OCI-LY1 (cell line): ENCODE measurements at regions not wholly inside any gene's neighbourhood (a gene's known extent, or its start where the extent isn't known, plus 50 kb on each side); places are given as distances from the start of the nearest gene placed in this dataset.

ENCODE experiments used
- H2AFZ ChIP-seq: fragments of 200-600 bp; sonication (generic), shearing (Covaris generic); 2 replicates; pipeline ENCODE4 v1.6.0; 2014; ENCODE audit warnings: antibody characterized with exemption, mild to moderate bottlenecking, low read length
- H3F3A ChIP-seq: fragments of 200-600 bp; sonication (generic), shearing (Covaris generic); 2 replicates; pipeline ENCODE4 v1.6.0; 2014; ENCODE audit warnings: mild to moderate bottlenecking, antibody characterized with exemption, low read length, moderate library complexity; ENCODE audit not compliant: insufficient read depth
- H3K27ac ChIP-seq: fragments of 200-600 bp; sonication (generic); 2 replicates; pipeline ENCODE4 v1.5.1; 2014; ENCODE audit warnings: low read length, mixed run types, mild to moderate bottlenecking, low read depth; ENCODE audit not compliant: poor library complexity, severe bottlenecking
- H3K27me3 ChIP-seq: fragments of 200-600 bp; sonication (generic); 2 replicates; pipeline ENCODE4 v1.6.0; 2014; ENCODE audit warnings: antibody characterized with exemption, mild to moderate bottlenecking, low read length, moderate library complexity; ENCODE audit not compliant: insufficient read depth
- H3K36me3 ChIP-seq: fragments of 200-600 bp; sonication (generic); 2 replicates; pipeline ENCODE4 v1.6.1; 2014; ENCODE audit warnings: mild to moderate bottlenecking, antibody characterized with exemption, low read length, moderate library complexity, mixed read lengths; ENCODE audit not compliant: insufficient read depth
- H3K4me1 ChIP-seq: fragments of 200-600 bp; sonication (generic); 2 replicates; pipeline ENCODE4 v1.5.1; 2014; ENCODE audit warnings: mild to moderate bottlenecking, low read length, moderate library complexity; ENCODE audit not compliant: insufficient read depth, severe bottlenecking
- H3K4me2 ChIP-seq: fragments of 200-600 bp; sonication (generic), shearing (Covaris generic); 2 replicates; pipeline ENCODE4 v1.6.1; 2014; ENCODE audit warnings: low read length
- H3K4me3 ChIP-seq: fragments of 200-600 bp; sonication (generic); 2 replicates; pipeline ENCODE4 v1.5.1; 2014; ENCODE audit warnings: low read length, low read depth, mild to moderate bottlenecking, mixed read lengths; ENCODE audit not compliant: poor library complexity, severe bottlenecking
- H3K79me2 ChIP-seq: fragments of 200-600 bp; shearing (Covaris generic); 2 replicates; pipeline ENCODE4 v1.6.1; 2016; ENCODE audit warnings: mixed run types, low read length, mixed read lengths; ENCODE audit not compliant: insufficient read depth
- H3K9ac ChIP-seq: fragments of 200-600 bp; sonication (generic), shearing (Covaris generic); 2 replicates; pipeline ENCODE4 v1.6.1; 2014; ENCODE audit warnings: mild to moderate bottlenecking, low read length, mixed read lengths
- H3K9me2 ChIP-seq: fragments of 200-600 bp; sonication (generic), shearing (Covaris generic); 2 replicates; pipeline ENCODE4 v1.6.1; 2014; ENCODE audit warnings: low read depth, mild to moderate bottlenecking, low read length, mixed read lengths
- H3K9me3 ChIP-seq: fragments of 200-600 bp; shearing (Covaris generic); 2 replicates; pipeline ENCODE4 v1.6.1; 2014; ENCODE audit warnings: low read length, mixed read lengths
- H4K20me1 ChIP-seq: fragments of 200-600 bp; sonication (generic), shearing (Covaris generic); 2 replicates; pipeline ENCODE4 v1.6.0; 2016; ENCODE audit warnings: mild to moderate bottlenecking, low read length; ENCODE audit not compliant: insufficient read depth
- EZH2 ChIP-seq: fragments of 200-600 bp; sonication (generic), shearing (Covaris generic); IDR thresholded peaks from 2 replicates; pipeline ENCODE4 v1.8.0; 2017; ENCODE audit warnings: borderline replicate concordance, mixed run types, mild to moderate bottlenecking, antibody characterized with exemption, low read length, moderate library complexity, mixed read lengths
- TF ChIP-seq, protein P1 (sequence below): fragments of 200-600 bp; sonication (generic), shearing (Covaris generic); IDR thresholded peaks from 2 replicates; pipeline ENCODE4 v1.5.1; 2017; ENCODE audit warnings: mild to moderate bottlenecking, antibody characterized with exemption, low read length, moderate library complexity, mixed read lengths

DNA sequence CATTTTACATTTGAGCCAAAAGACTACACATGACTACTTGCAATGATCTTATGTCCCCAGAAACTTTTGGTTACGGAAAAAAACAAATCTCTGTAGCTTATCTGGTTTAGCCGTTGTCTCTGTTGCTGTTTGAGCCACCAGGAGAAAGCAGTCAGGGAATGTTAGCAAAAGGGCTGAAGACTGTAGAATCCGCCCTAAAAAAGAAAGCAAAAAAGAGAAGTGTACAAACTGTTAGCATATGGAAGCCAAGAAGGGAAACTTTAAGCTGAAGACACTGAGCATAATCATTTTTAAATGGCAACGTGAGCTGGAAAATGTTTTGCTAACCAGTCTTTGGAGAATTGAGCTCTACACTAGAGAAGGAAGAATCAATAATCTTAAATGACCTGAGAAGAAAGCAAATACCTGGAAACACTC is 69.9 kb upstream of the MYLIP start:
- Histone ChIP-seq H4K20me1 (no peaks in the 10 kb centered on the region), H3K9ac (no peak overlapping the region), H3K27ac (no peak overlapping the region), H3F3A (no peaks in the 10 kb centered on the region), H3K36me3 (no peaks in the 10 kb centered on the region), H3K4me1 (no peaks in the 10 kb centered on the region), H3K4me3 (no peak overlapping the region), H3K79me2 (no peaks in the 10 kb centered on the region), H3K9me2 (no peaks in the 10 kb centered on the region), H2AFZ (no peak overlapping the region), H3K4me2 (no peak overlapping the region), H3K27me3 (no peaks in the 10 kb centered on the region), H3K9me3 (no peaks in the 10 kb centered on the region)
- no peak for TF ChIP-seq EZH2
- TF ChIP-seq, protein P1, sequence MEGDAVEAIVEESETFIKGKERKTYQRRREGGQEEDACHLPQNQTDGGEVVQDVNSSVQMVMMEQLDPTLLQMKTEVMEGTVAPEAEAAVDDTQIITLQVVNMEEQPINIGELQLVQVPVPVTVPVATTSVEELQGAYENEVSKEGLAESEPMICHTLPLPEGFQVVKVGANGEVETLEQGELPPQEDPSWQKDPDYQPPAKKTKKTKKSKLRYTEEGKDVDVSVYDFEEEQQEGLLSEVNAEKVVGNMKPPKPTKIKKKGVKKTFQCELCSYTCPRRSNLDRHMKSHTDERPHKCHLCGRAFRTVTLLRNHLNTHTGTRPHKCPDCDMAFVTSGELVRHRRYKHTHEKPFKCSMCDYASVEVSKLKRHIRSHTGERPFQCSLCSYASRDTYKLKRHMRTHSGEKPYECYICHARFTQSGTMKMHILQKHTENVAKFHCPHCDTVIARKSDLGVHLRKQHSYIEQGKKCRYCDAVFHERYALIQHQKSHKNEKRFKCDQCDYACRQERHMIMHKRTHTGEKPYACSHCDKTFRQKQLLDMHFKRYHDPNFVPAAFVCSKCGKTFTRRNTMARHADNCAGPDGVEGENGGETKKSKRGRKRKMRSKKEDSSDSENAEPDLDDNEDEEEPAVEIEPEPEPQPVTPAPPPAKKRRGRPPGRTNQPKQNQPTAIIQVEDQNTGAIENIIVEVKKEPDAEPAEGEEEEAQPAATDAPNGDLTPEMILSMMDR: no peak

DNA sequence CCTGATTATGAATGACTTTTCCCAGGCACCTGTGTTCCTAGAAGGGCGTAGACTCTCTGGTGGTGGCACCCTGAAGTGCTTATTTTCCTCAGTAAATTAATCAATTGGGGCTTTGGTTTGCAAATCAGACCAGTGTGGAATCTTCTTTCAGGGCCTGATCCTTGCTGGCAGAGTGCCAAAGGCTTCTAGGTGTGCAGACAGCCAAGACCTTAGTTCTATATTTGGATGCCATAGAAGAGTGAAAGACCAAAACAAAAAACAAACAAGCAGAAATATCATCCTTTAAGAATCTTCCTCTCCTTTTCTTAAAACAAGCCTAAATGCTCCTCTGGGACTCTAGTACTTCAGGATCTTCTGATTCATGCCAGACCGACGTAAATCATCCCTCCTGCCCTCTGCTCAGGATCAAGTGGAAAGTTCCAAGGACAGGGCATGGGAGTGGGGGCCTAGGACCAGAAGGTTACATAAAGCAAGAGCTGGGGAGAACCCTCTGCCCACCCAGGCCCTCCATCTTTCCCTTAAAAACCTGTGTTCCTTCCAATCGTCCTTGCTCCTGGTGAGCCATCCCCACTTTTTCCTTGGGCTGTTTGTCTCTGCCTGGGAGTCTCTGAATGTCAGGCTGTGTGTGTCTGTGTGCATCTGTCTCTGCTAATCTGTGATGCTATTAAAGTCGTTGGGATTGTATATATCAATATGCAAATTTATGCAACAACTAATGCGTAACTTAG is 70.5 kb upstream of the MYLIP start:
- no peak overlapping the region for H3K9ac ChIP-seq
- H3K9me3 ChIP-seq: no peaks in the 10 kb centered on the region
- no peaks in the 10 kb centered on the region for H3F3A ChIP-seq
- H3K4me1 ChIP-seq: no peaks in the 10 kb centered on the region
- H4K20me1 ChIP-seq: no peaks in the 10 kb centered on the region
- no peaks in the 10 kb centered on the region for H3K27me3 ChIP-seq
- H2AFZ ChIP-seq: no peak overlapping the region
- H3K4me3 ChIP-seq: no peak overlapping the region
- H3K4me2 ChIP-seq: no peak overlapping the region
- H3K36me3 ChIP-seq: no peaks in the 10 kb centered on the region
- H3K9me2 ChIP-seq: no peaks in the 10 kb centered on the region
- H3K27ac ChIP-seq: no peak overlapping the region
- TF ChIP-seq EZH2: no peak
- TF ChIP-seq, protein P1: no peak
- no peaks in the 10 kb centered on the region for H3K79me2 ChIP-seq

DNA sequence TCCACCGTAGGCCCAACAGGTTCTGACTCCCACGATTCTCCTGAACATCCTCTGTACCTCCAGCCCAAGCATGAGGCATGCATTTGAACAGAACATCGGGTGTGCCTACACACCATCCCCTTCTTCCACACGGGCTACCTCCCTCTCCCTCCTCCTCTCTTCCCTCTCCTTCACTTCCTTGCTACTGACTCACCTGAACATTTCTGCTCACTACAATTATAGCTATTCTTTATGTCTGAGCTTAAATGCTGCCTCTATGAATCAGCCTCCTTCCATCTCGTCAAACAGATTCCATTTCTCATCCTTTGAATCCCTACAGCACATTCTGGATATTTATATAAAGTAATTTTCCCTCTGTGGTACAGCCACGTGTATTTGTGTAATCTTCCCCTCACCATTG is 71.4 kb upstream of the MYLIP start:
- H3F3A ChIP-seq: no peaks in the 10 kb centered on the region
- H3K27me3 ChIP-seq: no peaks in the 10 kb centered on the region
- no peak overlapping the region for H3K4me2 ChIP-seq
- no peaks in the 10 kb centered on the region for H3K79me2 ChIP-seq
- no peaks in the 10 kb centered on the region for H3K36me3 ChIP-seq
- H4K20me1 ChIP-seq: no peaks in the 10 kb centered on the region
- H3K9me3 ChIP-seq: no peaks in the 10 kb centered on the region
- TF ChIP-seq, protein P1: no peak
- no peak for TF ChIP-seq EZH2
- no peak overlapping the region for H2AFZ ChIP-seq
- no peak overlapping the region for H3K27ac ChIP-seq
- no peak overlapping the region for H3K4me3 ChIP-seq
- H3K9ac ChIP-seq: no peak overlapping the region
- no peaks in the 10 kb centered on the region for H3K4me1 ChIP-seq
- H3K9me2 ChIP-seq: no peaks in the 10 kb centered on the region
